Astrocyte (in vitro differentiated cells and primary cell): ENCODE measurements at regions not wholly inside any gene's neighbourhood (a gene's known extent, or its start where the extent isn't known, plus 50 kb on each side); places are given as distances from the start of the nearest gene placed in this dataset.

Experiments
- DNase-seq: peaks from one replicate; pipeline ENCODE4 v3.0.0-alpha.2; 2010; ENCODE audit warnings: low read depth
- FAIRE-seq: peaks from 2 replicates; lab custom pipeline; 2011; peaks lifted over from hg19 to GRCh38; lab: Jason Lieb, UNC
- H2AFZ ChIP-seq: 2 replicates; pipeline ENCODE4 v1.6.0; 2012; ENCODE audit warnings: low read depth, low read length, inconsistent platforms
- H3K27ac ChIP-seq: 2 replicates; pipeline ENCODE4 v1.5.1; 2011; ENCODE audit warnings: low read depth, low read length, inconsistent platforms
- H3K27me3 ChIP-seq: 2 replicates; pipeline ENCODE4 v1.6.0; 2011; ENCODE audit warnings: low read length, inconsistent platforms; ENCODE audit not compliant: insufficient read depth
- H3K36me3 ChIP-seq: 2 replicates; pipeline ENCODE4 v1.5.1; 2011; ENCODE audit warnings: low read length, inconsistent platforms; ENCODE audit not compliant: insufficient read depth
- H3K4me1 ChIP-seq: 2 replicates; pipeline ENCODE4 v1.5.1; 2011; ENCODE audit warnings: low read length, inconsistent platforms; ENCODE audit not compliant: insufficient read depth
- H3K4me2 ChIP-seq: 2 replicates; pipeline ENCODE4 v1.6.0; 2012; ENCODE audit warnings: low read length, inconsistent platforms
- H3K4me3 ChIP-seq: 2 replicates; pipeline ENCODE4 v1.5.1; 2011; ENCODE audit warnings: low read depth, mild to moderate bottlenecking, low read length, inconsistent platforms; ENCODE audit not compliant: insufficient read depth
- H3K79me2 ChIP-seq: 2 replicates; pipeline ENCODE4 v1.6.0; 2012; ENCODE audit warnings: mild to moderate bottlenecking, low read length, inconsistent platforms; ENCODE audit not compliant: insufficient read depth
- H3K9ac ChIP-seq: 2 replicates; pipeline ENCODE4 v1.6.0; 2012; ENCODE audit warnings: mild to moderate bottlenecking, low read length, inconsistent platforms
- H3K9me3 ChIP-seq: 2 replicates; pipeline ENCODE4 v1.5.1; 2012; ENCODE audit warnings: low read depth, mild to moderate bottlenecking, low read length, inconsistent platforms; ENCODE audit not compliant: insufficient read depth
- H4K20me1 ChIP-seq: 2 replicates; pipeline ENCODE4 v1.6.0; 2012; ENCODE audit warnings: low read length, inconsistent platforms; ENCODE audit not compliant: insufficient read depth
- H3K27ac Mint-ChIP-seq: one replicate; pipeline ENCODE4 v1.8.0; 2021; ENCODE audit warnings: mild to moderate bottlenecking, mixed read lengths; ENCODE audit not compliant: unreplicated experiment
- H3K27me3 Mint-ChIP-seq: one replicate; pipeline ENCODE4 v1.8.0; 2021; ENCODE audit warnings: low read depth, mixed read lengths; ENCODE audit not compliant: unreplicated experiment
- H3K36me3 Mint-ChIP-seq: one replicate; pipeline ENCODE4 v1.8.0; 2021; ENCODE audit warnings: low read depth, mixed read lengths; ENCODE audit not compliant: unreplicated experiment
- H3K4me1 Mint-ChIP-seq: one replicate; pipeline ENCODE4 v1.8.0; 2021; ENCODE audit warnings: low read depth, mixed read lengths; ENCODE audit not compliant: unreplicated experiment
- H3K4me3 Mint-ChIP-seq: one replicate; pipeline ENCODE4 v1.8.0; 2021; ENCODE audit warnings: mild to moderate bottlenecking, moderate library complexity, mixed read lengths; ENCODE audit not compliant: unreplicated experiment
- H3K9me3 Mint-ChIP-seq: one replicate; pipeline ENCODE4 v1.8.0; 2021; ENCODE audit warnings: mild to moderate bottlenecking, mixed read lengths; ENCODE audit not compliant: unreplicated experiment
- EZH2 ChIP-seq: IDR thresholded peaks from 2 replicates; pipeline ENCODE4 v1.6.1; 2012; ENCODE audit warnings: mild to moderate bottlenecking, low read length, inconsistent platforms; ENCODE audit not compliant: insufficient read depth
- TF ChIP-seq, protein P1 (sequence below): IDR thresholded peaks from 2 replicates; pipeline ENCODE4 v1.5.1; 2011; ENCODE audit warnings: low read depth, mild to moderate bottlenecking, inconsistent platforms, low read length, moderate library complexity; ENCODE audit not compliant: insufficient read depth

DNA sequence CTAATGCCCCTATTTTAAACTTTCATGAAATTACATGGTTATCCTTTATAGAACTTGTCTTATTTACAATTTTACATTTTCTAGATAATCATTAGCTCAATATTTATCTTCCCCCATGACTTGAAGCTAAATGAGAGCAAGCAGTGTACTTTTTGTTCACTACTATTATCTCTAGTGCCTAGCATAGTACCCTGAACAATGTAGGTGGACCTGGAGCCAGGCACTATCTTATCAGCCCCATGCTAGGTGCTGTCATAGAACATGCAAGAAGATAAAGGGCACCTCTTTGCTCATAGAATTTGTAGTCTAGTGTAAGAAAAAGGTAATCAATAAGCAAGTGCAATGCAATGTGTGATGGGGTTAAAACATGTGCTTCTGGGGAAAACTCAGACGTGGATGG is 399.9 kb downstream of the ELAVL2 start:
- Histone ChIP-seq H3K27me3 (no peaks in the 10 kb centered on the region), H3K4me3 (no peak overlapping the region), H3K79me2 (no peaks in the 10 kb centered on the region), H3K4me2 (no peak overlapping the region), H3K4me1 (no peaks in the 10 kb centered on the region), H3K27ac (no peak overlapping the region), H4K20me1 (no peaks in the 10 kb centered on the region), H3K36me3 (no peaks in the 10 kb centered on the region), H3K9ac (no peak overlapping the region), H3K9me3 (no peaks in the 10 kb centered on the region), H2AFZ (no peak overlapping the region)
- FAIRE-seq = no peak
- Mint-ChIP-seq H3K27me3 (no peaks in the 10 kb centered on the region), H3K4me3 (no peak overlapping the region), H3K4me1 (no peaks in the 10 kb centered on the region), H3K27ac (no peak overlapping the region), H3K36me3 (no peaks in the 10 kb centered on the region), H3K9me3 (no peaks in the 10 kb centered on the region)
- TF ChIP-seq EZH2 = no peak
- TF ChIP-seq, protein P1, sequence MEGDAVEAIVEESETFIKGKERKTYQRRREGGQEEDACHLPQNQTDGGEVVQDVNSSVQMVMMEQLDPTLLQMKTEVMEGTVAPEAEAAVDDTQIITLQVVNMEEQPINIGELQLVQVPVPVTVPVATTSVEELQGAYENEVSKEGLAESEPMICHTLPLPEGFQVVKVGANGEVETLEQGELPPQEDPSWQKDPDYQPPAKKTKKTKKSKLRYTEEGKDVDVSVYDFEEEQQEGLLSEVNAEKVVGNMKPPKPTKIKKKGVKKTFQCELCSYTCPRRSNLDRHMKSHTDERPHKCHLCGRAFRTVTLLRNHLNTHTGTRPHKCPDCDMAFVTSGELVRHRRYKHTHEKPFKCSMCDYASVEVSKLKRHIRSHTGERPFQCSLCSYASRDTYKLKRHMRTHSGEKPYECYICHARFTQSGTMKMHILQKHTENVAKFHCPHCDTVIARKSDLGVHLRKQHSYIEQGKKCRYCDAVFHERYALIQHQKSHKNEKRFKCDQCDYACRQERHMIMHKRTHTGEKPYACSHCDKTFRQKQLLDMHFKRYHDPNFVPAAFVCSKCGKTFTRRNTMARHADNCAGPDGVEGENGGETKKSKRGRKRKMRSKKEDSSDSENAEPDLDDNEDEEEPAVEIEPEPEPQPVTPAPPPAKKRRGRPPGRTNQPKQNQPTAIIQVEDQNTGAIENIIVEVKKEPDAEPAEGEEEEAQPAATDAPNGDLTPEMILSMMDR = no peak
- DNase-seq = no peak

DNA sequence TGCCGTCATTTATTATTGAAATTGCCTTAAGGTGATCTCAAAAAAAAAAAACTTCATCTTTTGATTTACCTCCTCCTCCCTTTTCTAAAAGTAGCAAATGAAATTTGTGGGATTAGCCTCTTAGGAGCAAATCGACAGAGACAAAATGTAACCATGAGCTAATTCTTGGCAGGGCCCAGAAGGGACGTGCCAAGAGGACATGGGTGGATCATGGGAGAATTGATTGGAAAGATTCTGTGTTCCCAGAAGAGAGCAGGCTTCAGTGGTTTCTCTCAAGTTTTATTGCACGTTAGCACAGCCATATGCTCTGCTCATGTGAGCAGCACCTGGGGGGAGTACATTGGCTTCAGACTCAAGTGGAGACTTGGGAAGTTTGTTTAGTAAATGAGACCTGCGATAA is 394.6 kb downstream of the ELAVL2 start:
- Histone ChIP-seq H2AFZ (no peak overlapping the region), H3K79me2 (no peaks in the 10 kb centered on the region), H3K27me3 (no peaks in the 10 kb centered on the region), H3K9me3 (no peaks in the 10 kb centered on the region), H3K4me3 (no peak overlapping the region), H3K4me1 (no peaks in the 10 kb centered on the region), H4K20me1 (no peaks in the 10 kb centered on the region), H3K36me3 (no peaks in the 10 kb centered on the region), H3K4me2 (no peak overlapping the region), H3K27ac (no peak overlapping the region), H3K9ac (no peak overlapping the region)
- FAIRE-seq = no peak
- Mint-ChIP-seq H3K9me3 (no peaks in the 10 kb centered on the region), H3K36me3 (no peaks in the 10 kb centered on the region), H3K27me3 (no peaks in the 10 kb centered on the region), H3K4me1 (no peaks in the 10 kb centered on the region), H3K4me3 (no peak overlapping the region), H3K27ac (no peak overlapping the region)
- DNase-seq = no peak
- TF ChIP-seq, protein P1 = no peak
- TF ChIP-seq EZH2 = no peak

DNA sequence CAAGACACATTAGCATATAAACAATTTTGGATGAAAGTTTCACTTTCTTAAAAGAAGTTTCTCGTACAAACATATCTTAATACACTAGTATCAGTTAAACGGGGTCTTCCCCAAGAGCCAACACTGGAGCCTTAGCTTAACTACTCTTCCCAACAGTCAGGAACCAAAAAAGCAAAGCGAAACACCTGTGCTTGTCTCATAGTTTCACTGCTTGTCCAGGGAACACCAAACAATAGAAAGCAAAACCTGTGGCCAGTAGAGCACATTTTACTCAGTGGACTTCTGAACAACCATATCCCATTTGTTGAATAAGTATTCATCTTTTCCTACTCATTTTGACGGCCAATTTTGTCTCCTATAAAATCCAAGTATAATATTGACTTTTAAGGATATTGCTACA is 391.4 kb downstream of the ELAVL2 start:
- Histone ChIP-seq H4K20me1 (no peaks in the 10 kb centered on the region), H3K4me2 (no peak overlapping the region), H2AFZ (no peak overlapping the region), H3K27me3 (no peaks in the 10 kb centered on the region), H3K79me2 (no peaks in the 10 kb centered on the region), H3K9ac (no peak overlapping the region), H3K4me3 (no peak overlapping the region), H3K27ac (no peak overlapping the region), H3K9me3 (no peaks in the 10 kb centered on the region), H3K4me1 (no peaks in the 10 kb centered on the region), H3K36me3 (no peaks in the 10 kb centered on the region)
- Mint-ChIP-seq H3K4me1 (no peaks in the 10 kb centered on the region), H3K36me3 (no peaks in the 10 kb centered on the region), H3K27me3 (no peaks in the 10 kb centered on the region), H3K4me3 (no peak overlapping the region), H3K27ac (no peak overlapping the region), H3K9me3 (no peaks in the 10 kb centered on the region)
- FAIRE-seq = no peak
- DNase-seq = no peak
- no peak for TF ChIP-seq EZH2
- TF ChIP-seq, protein P1 = no peak
